Activated CD8-positive, alpha-beta memory T cell treated with anti-CD3 and anti-CD28 coated beads, Interleukin-2, amount 50 U/mL, for 24 hours (primary cell): ENCODE measurements at regions not wholly inside any gene's neighbourhood (a gene's known extent, or its start where the extent isn't known, plus 50 kb on each side); places are given as distances from the start of the nearest gene placed in this dataset.

ENCODE experiments used
- DNase-seq: peaks from one replicate; pipeline ENCODE4 v3.0.0-alpha.2; 2020; ENCODE audit errors: extremely low read depth

GRCh38 chr9:21564175-21564574, 82.1 kb upstream of the IFNE start:
- DNase-seq, result no peak

GRCh38 chr9:21565155-21565554, 83.0 kb upstream of the IFNE start:
- DNase-seq, result no peak

GRCh38 chr9:21567926-21568325, 85.8 kb upstream of the IFNE start:
- DNase-seq, result no peak

GRCh38 chr9:21568484-21568883, 86.4 kb upstream of the IFNE start:
- DNase-seq, result no peak

GRCh38 chr9:21569721-21570120, 87.6 kb upstream of the IFNE start:
- no peak for DNase-seq

- no peak for DNase-seq
Observed at GRCh38 chr9:21570643-21571275, 88.6 kb upstream of the IFNE start.

- DNase-seq, result no peak
Observed at GRCh38 chr9:21574261-21574660, 92.1 kb upstream of the IFNE start.

GRCh38 chr9:21576331-21577189, 94.4 kb upstream of the IFNE start:
- no peak for DNase-seq

- DNase-seq, result no peak
Observed at GRCh38 chr9:21579247-21579671, 97.1 kb upstream of the IFNE start.

GRCh38 chr9:21579743-21580142, 97.6 kb upstream of the IFNE start:
- no peak for DNase-seq

GRCh38 chr9:21580636-21581378, 98.7 kb upstream of the IFNE start:
- DNase-seq, result no peak

GRCh38 chr9:21583628-21584377, 101.7 kb upstream of the IFNE start:
- no peak for DNase-seq

- no peak for DNase-seq
Observed at GRCh38 chr9:21584890-21585289, 102.8 kb upstream of the IFNE start.

- DNase-seq, result no peak
Observed at GRCh38 chr9:21585756-21586752, 103.9 kb upstream of the IFNE start.

GRCh38 chr9:21589344-21590056, 107.4 kb upstream of the IFNE start:
- no peak for DNase-seq

GRCh38 chr9:21590058-21590996, 108.2 kb upstream of the IFNE start:
- no peak for DNase-seq

GRCh38 chr9:21591221-21592062, 109.3 kb upstream of the IFNE start:
- peak; percentile 12 for DNase-seq

- no peak for DNase-seq
Observed at GRCh38 chr9:21592063-21592338, 109.9 kb upstream of the IFNE start.
